Endometrium (tissue), 2 donors: ENCODE measurements at regions not wholly inside any gene's neighbourhood (a gene's known extent, or its start where the extent isn't known, plus 50 kb on each side); places are given as distances from the start of the nearest gene placed in this dataset.
A peak's percentile ranks its signal among the peaks of the same experiment; 100 is the strongest.
"Not testable (repeated sequence)": the region's sequence is repeated elsewhere in the genome, so short reads cannot be mapped to it uniquely, and the experiment has no call there.

Source experiments
- FAIRE-seq: peaks from 2 replicates; lab custom pipeline; 2012; peaks lifted over from hg19 to GRCh38; lab: Jason Lieb, UNC
- donor health status: control.
- donor health status: control.

GRCh38 chr1:232131715-232132391, 498.1 kb downstream of the SIPA1L2 start:
- no peak for FAIRE-seq

GRCh38 chr1:232130815-232131480, 499.0 kb downstream of the SIPA1L2 start:
- FAIRE-seq = no peak

GRCh38 chr1:232127190-232127589, 500.6 kb downstream of the DISC1 start:
- FAIRE-seq = no peak

DNA sequence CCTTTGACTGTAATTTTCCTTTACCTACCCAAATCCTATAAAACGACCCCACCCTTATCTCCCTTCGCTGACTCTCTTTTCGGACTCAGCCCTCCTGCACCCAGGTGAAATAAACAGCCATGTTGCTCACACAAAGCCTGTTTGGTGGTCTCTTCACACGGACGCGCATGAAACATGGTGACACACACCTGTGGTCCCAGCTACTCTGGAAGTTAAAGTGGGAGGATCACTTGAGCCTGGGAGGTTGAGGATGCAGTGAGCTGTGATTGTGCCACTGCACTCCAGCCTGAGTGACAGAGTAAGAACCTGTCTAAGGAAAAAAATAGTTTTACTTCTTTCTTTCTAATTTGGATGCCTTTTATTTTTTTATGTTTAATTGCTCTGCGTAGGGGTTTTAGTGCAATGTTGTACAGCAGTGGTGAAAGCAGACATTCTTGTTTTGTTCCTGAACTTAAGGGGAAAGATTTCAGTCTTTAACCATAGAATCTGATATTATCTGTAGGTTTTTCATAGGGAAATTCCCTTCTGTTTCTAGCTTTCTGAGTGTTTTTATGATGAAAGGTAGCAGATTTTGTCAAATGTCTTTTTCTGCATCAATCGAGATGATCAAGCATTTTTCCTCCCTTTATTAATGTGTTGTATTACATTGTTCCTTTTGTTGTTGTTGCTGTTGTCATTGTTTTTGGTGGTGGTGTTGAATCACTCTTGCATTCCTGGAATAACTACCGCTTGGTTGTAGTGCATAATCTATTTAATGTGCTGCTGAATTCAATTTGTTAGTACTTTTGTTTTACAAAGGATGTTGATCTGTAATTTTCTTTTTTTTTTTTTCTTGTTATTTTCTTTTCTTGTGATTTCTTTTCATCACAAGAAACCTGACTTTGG, 497.4 kb downstream of the DISC1 start:
- peak; percentile 83 for FAIRE-seq

GRCh38 chr1:232117903-232118302, 491.3 kb downstream of the DISC1 start:
- FAIRE-seq = not testable (repeated sequence)

DNA sequence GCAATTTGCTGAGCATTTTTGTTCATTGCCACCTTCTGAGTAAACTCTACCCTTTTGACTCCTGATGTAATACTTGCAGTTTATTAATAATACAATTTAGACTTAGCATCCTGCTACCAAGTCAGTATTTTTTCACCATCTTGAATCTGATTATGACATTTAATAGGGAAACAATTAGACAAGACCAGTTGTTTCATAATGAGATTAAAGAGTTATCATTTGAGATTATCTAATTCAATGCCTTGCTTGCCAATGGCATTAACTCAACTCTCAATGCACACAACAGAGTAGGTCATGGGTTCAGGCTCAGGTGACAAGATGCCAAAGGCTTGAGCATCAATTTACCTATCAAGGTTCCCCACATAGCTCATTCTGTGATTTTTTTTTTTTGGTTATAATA, 488.4 kb downstream of the DISC1 start:
- no peak for FAIRE-seq

DNA sequence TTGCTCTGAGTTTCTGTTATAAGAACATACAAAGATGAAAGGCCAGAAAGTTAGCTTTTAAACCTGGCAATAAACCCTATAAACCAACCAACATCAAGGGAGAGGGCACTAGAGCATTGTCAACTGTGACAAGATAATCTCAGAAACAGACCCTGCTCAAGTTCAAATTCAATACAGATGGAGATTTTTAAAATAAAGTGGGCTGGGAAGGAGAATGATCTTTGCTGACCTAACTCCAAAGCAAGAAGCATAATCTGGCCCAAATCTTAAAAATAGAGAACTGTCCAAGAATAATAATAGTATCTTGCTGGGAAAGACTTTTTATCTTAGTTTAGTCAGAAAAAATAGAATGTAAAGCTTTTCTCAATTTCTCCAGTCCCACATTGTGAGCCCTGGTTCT, 485.5 kb downstream of the DISC1 start:
- peak; percentile 94 for FAIRE-seq

DNA sequence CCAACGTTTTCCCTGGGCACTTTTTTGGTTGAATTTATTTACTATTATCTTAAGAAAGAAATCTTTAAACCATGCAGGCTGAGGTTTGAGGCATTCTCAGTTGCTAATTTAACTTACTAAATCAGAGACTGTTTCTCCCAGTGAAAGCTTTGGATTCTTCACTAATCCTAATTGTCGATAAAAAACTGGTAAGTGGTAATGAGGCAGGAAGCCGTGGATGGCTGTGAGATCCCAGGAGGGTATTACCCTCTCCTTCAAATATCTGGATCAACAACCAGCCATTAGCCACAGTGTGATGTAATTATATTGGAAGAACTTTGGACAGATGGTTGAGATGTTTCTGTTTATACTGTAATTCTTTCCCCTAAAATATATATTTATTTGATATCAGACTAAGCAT, 485.0 kb downstream of the DISC1 start:
- no peak for FAIRE-seq

DNA sequence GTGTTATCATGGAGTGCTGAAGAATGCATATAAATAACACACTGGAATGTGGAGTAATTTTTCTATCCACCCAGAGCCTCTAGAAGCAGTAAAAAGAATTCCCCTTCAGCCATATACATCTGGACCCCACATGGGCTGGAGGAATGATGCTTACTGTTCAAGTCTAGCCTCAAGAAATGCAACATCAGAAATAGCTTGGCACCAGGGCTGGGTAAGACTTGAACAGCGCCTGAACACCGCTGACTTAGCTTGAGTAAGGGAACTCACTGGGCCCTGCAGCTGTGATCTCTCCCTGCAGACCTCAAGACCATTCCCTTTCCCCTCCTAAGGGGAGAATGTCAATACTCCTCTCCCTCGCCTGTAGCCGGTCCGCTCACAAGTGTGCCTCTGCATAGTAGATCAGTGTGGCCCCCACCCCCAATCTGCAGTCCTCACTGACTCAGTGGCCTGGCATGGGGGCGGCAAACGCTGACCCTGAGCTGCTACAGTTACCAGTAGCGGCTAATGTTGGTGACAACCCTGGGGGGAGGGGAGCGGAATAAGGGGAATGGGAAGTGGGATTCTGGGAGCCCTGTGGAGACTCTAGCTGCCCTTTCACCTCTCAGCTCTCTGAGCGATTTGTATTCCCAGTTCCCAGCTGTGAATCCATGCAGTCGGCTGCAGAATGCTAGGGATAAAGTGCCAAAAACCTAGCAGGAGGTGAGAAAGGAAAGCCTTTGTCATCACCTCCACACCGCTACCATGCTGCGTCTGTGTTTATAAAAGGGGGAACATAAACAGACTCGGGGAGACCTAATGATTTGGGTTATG, 483.9 kb downstream of the DISC1 start:
- FAIRE-seq = peak; percentile 8

DNA sequence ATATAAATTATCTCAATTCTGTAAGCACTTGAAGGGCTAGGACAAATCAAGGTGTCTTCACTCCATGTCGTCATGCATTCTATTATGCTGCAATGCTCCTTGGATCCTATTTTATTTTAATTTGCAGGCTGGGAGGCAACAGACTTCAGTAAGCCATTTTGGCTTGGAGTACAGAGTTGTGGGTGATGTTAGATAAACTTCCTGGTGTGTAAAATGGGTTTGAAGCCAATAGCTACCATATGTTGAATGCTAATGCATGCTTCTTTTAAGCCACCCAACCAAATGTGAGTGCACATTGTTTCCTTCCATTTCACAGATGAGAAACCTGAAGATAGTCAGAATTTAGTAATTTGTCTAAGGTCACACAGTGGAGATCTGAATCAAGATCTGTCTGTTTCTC, 482.8 kb downstream of the DISC1 start:
- FAIRE-seq = no peak

DNA sequence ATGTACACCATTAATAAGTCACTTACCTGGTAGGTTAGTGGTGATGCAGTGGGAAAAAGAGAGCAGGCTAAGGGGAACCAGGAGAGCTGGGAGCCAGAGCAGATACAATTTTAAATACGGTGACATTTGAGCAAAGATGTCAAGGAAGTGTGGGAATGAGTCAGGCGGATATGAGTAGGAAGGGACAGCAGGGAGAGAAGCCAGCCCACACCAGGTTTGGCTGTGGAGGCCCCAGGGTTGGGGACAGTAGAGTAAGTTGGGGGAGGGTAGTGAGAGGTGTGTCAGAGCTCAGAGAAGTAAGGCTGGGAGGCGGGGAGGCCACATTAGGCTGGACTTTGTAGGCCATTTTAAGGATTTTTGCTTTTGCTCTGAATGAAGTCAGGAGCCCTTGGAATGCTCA, 482.0 kb downstream of the DISC1 start:
- FAIRE-seq = no peak

DNA sequence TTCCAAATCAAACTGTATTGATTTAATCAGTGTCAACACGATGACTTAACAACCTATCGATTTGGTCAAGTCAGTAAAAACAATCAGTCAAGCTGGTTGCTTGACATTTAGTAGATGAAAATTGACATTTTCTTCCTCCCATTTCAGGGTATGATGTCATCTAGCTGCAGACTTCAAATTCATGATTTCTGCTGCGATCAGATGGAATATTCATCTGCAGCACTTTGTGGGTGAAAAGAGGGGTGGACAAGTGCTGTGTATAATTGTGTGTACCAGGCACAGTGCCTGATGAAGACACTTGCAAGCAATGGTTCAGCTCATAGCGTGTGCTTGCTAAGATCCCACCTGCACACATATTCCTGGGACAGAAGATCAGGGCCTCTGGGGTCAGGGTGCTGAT, 479.8 kb downstream of the DISC1 start:
- FAIRE-seq = no peak

DNA sequence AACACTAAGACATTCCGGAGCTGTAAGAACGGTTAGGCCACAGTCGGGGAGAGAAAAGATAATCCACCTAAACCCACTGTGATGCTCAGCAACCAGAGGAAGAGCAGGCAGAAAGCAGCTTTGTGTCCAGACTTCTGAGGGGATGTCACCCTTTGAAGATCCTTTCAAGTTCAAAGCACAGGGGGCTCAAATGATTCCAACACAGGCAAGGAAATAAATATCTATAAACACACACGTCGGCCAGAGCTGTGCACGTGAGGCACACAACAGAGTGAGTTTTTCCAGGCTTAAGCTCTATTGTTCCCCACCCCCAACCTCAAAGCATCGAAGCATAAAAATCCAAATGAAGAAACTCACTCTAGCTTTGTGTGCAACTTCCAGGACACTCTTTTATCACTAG, 479.0 kb downstream of the DISC1 start:
- FAIRE-seq = no peak

DNA sequence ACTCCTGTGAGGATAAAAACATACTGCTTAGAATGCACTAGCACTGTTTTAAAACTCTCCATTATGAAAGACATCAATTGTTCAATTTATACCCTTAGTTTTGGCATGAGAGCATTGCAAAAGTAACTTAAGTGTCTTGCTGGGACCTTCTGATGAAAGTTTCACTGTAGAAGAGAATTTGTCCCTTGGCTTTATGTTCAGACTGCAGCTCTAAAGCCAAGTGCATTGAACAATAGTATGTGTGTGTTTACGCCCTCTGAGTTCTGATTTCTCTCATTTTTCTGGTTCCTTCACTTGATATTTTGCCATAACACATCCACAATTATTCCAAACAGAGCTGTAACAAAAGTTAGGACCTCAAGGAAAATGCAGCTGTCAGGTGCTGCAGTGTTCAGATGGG, 474.6 kb downstream of the DISC1 start:
- no peak for FAIRE-seq

DNA sequence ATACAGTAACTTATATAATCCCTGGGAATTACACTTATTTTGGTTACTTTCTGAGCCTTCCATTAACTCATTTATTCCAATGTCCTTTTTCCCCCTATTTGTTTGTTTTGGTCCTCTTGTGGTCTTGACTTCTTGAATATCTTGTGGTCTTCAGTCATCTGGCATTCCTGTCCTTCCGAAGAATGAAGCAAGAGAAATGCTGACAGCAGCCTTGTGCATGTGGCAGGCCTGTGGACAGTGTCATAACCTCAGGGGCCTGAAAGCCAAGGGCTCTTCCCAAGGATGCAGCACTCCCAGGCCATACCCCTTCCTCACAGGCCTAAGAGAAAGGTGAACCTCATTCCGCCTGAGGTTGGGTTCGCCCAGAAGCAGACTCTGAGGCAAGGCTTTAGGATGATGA, 470.2 kb downstream of the DISC1 start:
- FAIRE-seq = no peak
